ENCODE measurements at regions not wholly inside any gene's neighbourhood (a gene's known extent, or its start where the extent isn't known, plus 50 kb on each side); places are given as distances from the start of the nearest gene placed in this dataset.
A peak's percentile ranks its signal among the peaks of the same experiment; 100 is the strongest.
"Not testable (repeated sequence)": the region's sequence is repeated elsewhere in the genome, so short reads cannot be mapped to it uniquely, and the experiment has no call there.

GRCh38 chr13:81382246-81382645, 1041.3 kb upstream of the SPRY2 start:
- no peak overlapping the region for H3K4me3 ChIP-seq (ENCODE audit: low read depth in 1 of 3, low read length in 3 of 3)
- no peak overlapping the region for H3K27ac ChIP-seq (ENCODE audit: low read depth in 1 of 3, low read length in 2 of 3)
- no peak for DNase-seq
- H3K9me3 ChIP-seq (ENCODE audit: control insufficient read depth in 2 of 2, insufficient read depth in 1 of 2, low read depth in 1 of 2, low read length in 1 of 2): no peaks in the 10 kb centered on the region
- no peaks in the 10 kb centered on the region for H3K36me3 ChIP-seq (ENCODE audit: control insufficient read depth in 3 of 3, insufficient read depth in 2 of 3, low read depth in 1 of 3, low read length in 3 of 3)
- 69 to 75% (median 73%) methylated on average over 1 of the region's 1 CpG for WGBS, 3 donors
- H3K4me1 ChIP-seq (ENCODE audit: control insufficient read depth in 3 of 3, insufficient read depth in 2 of 3, low read depth in 1 of 3, low read length in 2 of 3): no peaks in the 10 kb centered on the region
- H3K27me3 ChIP-seq (ENCODE audit: control insufficient read depth in 3 of 3, insufficient read depth in 3 of 3, low read length in 3 of 3): no peaks in the 10 kb centered on the region
- no peak for FAIRE-seq

GRCh38 chr13:81381560-81381959, 1040.6 kb upstream of the SPRY2 start:
- 6 to 39% (median 28%) methylated on average over 1 of the region's 1 CpG for WGBS, 3 donors

GRCh38 chr13:81379183-81379582, 1038.3 kb upstream of the SPRY2 start:
- peaks cover 0 to 6% (median 0%) of the 10 kb centered on the region in 3 donors for H3K4me1 ChIP-seq (ENCODE audit: control insufficient read depth in 3 of 3, insufficient read depth in 2 of 3, low read depth in 1 of 3, low read length in 2 of 3)
- no peak overlapping the region for H3K4me3 ChIP-seq (ENCODE audit: low read depth in 1 of 3, low read length in 3 of 3)
- no peak for FAIRE-seq

More at GRCh38 chr13:81381560-81381959, 1040.6 kb upstream of the SPRY2 start:
- no peaks in the 10 kb centered on the region for H3K36me3 ChIP-seq (ENCODE audit: control insufficient read depth in 3 of 3, insufficient read depth in 2 of 3, low read depth in 1 of 3, low read length in 3 of 3)
- no peaks in the 10 kb centered on the region for H3K27me3 ChIP-seq (ENCODE audit: control insufficient read depth in 3 of 3, insufficient read depth in 3 of 3, low read length in 3 of 3)
- H3K27ac ChIP-seq (ENCODE audit: low read depth in 1 of 3, low read length in 2 of 3): no peak overlapping the region
- H3K9me3 ChIP-seq (ENCODE audit: control insufficient read depth in 2 of 2, insufficient read depth in 1 of 2, low read depth in 1 of 2, low read length in 1 of 2): no peaks in the 10 kb centered on the region
- FAIRE-seq (peak; percentile 78), DNase-seq (no peak)
- no peaks in the 10 kb centered on the region for H3K4me1 ChIP-seq (ENCODE audit: control insufficient read depth in 3 of 3, insufficient read depth in 2 of 3, low read depth in 1 of 3, low read length in 2 of 3)
- H3K4me3 ChIP-seq (ENCODE audit: low read depth in 1 of 3, low read length in 3 of 3): no peak overlapping the region

GRCh38 chr13:81377921-81378320, 1037.0 kb upstream of the SPRY2 start:
- DNase-seq: no peak
- Histone ChIP-seq H3K4me1 (ENCODE audit: control insufficient read depth in 3 of 3, insufficient read depth in 2 of 3, low read depth in 1 of 3, low read length in 2 of 3) (peaks cover 0 to 6% (median 0%) of the 10 kb centered on the region in 3 donors), H3K27me3 (ENCODE audit: control insufficient read depth in 3 of 3, insufficient read depth in 3 of 3, low read length in 3 of 3) (no peaks in the 10 kb centered on the region), H3K9me3 (ENCODE audit: control insufficient read depth in 2 of 2, insufficient read depth in 1 of 2, low read depth in 1 of 2, low read length in 1 of 2) (no peaks in the 10 kb centered on the region), H3K36me3 (ENCODE audit: control insufficient read depth in 3 of 3, insufficient read depth in 2 of 3, low read depth in 1 of 3, low read length in 3 of 3) (no peaks in the 10 kb centered on the region), H3K4me3 (ENCODE audit: low read depth in 1 of 3, low read length in 3 of 3) (no peak overlapping the region), H3K27ac (ENCODE audit: low read depth in 1 of 3, low read length in 2 of 3) (no peak overlapping the region)
- FAIRE-seq: no peak
- 74 to 91% (median 89%) methylated on average over 1 of the region's 1 CpG for WGBS, 3 donors

More at GRCh38 chr13:81379183-81379582, 1038.3 kb upstream of the SPRY2 start:
- H3K9me3 ChIP-seq (ENCODE audit: control insufficient read depth in 2 of 2, insufficient read depth in 1 of 2, low read depth in 1 of 2, low read length in 1 of 2): no peaks in the 10 kb centered on the region
- no peak overlapping the region for H3K27ac ChIP-seq (ENCODE audit: low read depth in 1 of 3, low read length in 2 of 3)
- no peaks in the 10 kb centered on the region for H3K27me3 ChIP-seq (ENCODE audit: control insufficient read depth in 3 of 3, insufficient read depth in 3 of 3, low read length in 3 of 3)
- DNase-seq: no peak
- H3K36me3 ChIP-seq (ENCODE audit: control insufficient read depth in 3 of 3, insufficient read depth in 2 of 3, low read depth in 1 of 3, low read length in 3 of 3): no peaks in the 10 kb centered on the region

- Histone ChIP-seq H3K4me1 (ENCODE audit: control insufficient read depth in 3 of 3, insufficient read depth in 2 of 3, low read depth in 1 of 3, low read length in 2 of 3) (peaks cover 0 to 6% (median 0%) of the 10 kb centered on the region in 3 donors), H3K36me3 (ENCODE audit: control insufficient read depth in 3 of 3, insufficient read depth in 2 of 3, low read depth in 1 of 3, low read length in 3 of 3) (no peaks in the 10 kb centered on the region), H3K27ac (ENCODE audit: low read depth in 1 of 3, low read length in 2 of 3) (no peak overlapping the region), H3K27me3 (ENCODE audit: control insufficient read depth in 3 of 3, insufficient read depth in 3 of 3, low read length in 3 of 3) (no peaks in the 10 kb centered on the region), H3K4me3 (ENCODE audit: low read depth in 1 of 3, low read length in 3 of 3) (no peak overlapping the region), H3K9me3 (ENCODE audit: control insufficient read depth in 2 of 2, insufficient read depth in 1 of 2, low read depth in 1 of 2, low read length in 1 of 2) (no peaks in the 10 kb centered on the region)
- no peak for DNase-seq
- FAIRE-seq: no peak
- WGBS, 3 donors: 3 to 52% (median 7%) methylated on average over 1 of the region's 1 CpG
Measured at GRCh38 chr13:81375709-81376108, 1034.8 kb upstream of the SPRY2 start.

GRCh38 chr13:81362711-81363110, 1021.8 kb upstream of the SPRY2 start:
- FAIRE-seq: not testable (repeated sequence)

GRCh38 chr13:81350056-81350455, 1009.1 kb upstream of the SPRY2 start:
- DNase-seq: no peak
- peak; percentile 5 for FAIRE-seq
- Histone ChIP-seq H3K4me1 (ENCODE audit: control insufficient read depth in 3 of 3, insufficient read depth in 2 of 3, low read depth in 1 of 3, low read length in 2 of 3) (no peaks in the 10 kb centered on the region), H3K36me3 (ENCODE audit: control insufficient read depth in 3 of 3, insufficient read depth in 2 of 3, low read depth in 1 of 3, low read length in 3 of 3) (no peaks in the 10 kb centered on the region), H3K9me3 (ENCODE audit: control insufficient read depth in 2 of 2, insufficient read depth in 1 of 2, low read depth in 1 of 2, low read length in 1 of 2) (no peaks in the 10 kb centered on the region), H3K27me3 (ENCODE audit: control insufficient read depth in 3 of 3, insufficient read depth in 3 of 3, low read length in 3 of 3) (no peaks in the 10 kb centered on the region), H3K4me3 (ENCODE audit: low read depth in 1 of 3, low read length in 3 of 3) (no peak overlapping the region), H3K27ac (ENCODE audit: low read depth in 1 of 3, low read length in 2 of 3) (no peak overlapping the region)
- WGBS, 3 donors: 75 to 88% (median 76%) methylated on average over 1 of the region's 1 CpG

More at GRCh38 chr13:81362711-81363110, 1021.8 kb upstream of the SPRY2 start:
- H3K9me3 ChIP-seq (ENCODE audit: control insufficient read depth in 2 of 2, insufficient read depth in 1 of 2, low read depth in 1 of 2, low read length in 1 of 2); H3K27me3 ChIP-seq (ENCODE audit: control insufficient read depth in 3 of 3, insufficient read depth in 3 of 3, low read length in 3 of 3); H3K27ac ChIP-seq (ENCODE audit: low read depth in 1 of 3, low read length in 2 of 3); H3K36me3 ChIP-seq (ENCODE audit: control insufficient read depth in 3 of 3, insufficient read depth in 2 of 3, low read depth in 1 of 3, low read length in 3 of 3); H3K4me3 ChIP-seq (ENCODE audit: low read depth in 1 of 3, low read length in 3 of 3); H3K4me1 ChIP-seq (ENCODE audit: control insufficient read depth in 3 of 3, insufficient read depth in 2 of 3, low read depth in 1 of 3, low read length in 2 of 3): not testable (repeated sequence)
- 21 to 46% (median 42%) methylated on average over 2 of the region's 2 CpGs for WGBS, 3 donors
- peak; percentile 11 to 70 for DNase-seq

- H3K27ac ChIP-seq (ENCODE audit: low read depth in 1 of 3, low read length in 2 of 3); H3K9me3 ChIP-seq (ENCODE audit: control insufficient read depth in 2 of 2, insufficient read depth in 1 of 2, low read depth in 1 of 2, low read length in 1 of 2); FAIRE-seq; H3K27me3 ChIP-seq (ENCODE audit: control insufficient read depth in 3 of 3, insufficient read depth in 3 of 3, low read length in 3 of 3); H3K4me1 ChIP-seq (ENCODE audit: control insufficient read depth in 3 of 3, insufficient read depth in 2 of 3, low read depth in 1 of 3, low read length in 2 of 3); DNase-seq; H3K4me3 ChIP-seq (ENCODE audit: low read depth in 1 of 3, low read length in 3 of 3); H3K36me3 ChIP-seq (ENCODE audit: control insufficient read depth in 3 of 3, insufficient read depth in 2 of 3, low read depth in 1 of 3, low read length in 3 of 3): not testable (repeated sequence)
- 94 to 96% (median 94%) methylated on average over 28 to 36 of the region's 36 CpGs for WGBS, 3 donors
Measured at GRCh38 chr13:81340118-81341069, 999.5 kb upstream of the SPRY2 start.

Data from small intestine (tissue), 7 donors.